ENCODE measurements at regions not wholly inside any gene's neighbourhood (a gene's known extent, or its start where the extent isn't known, plus 50 kb on each side); places are given as distances from the start of the nearest gene placed in this dataset.

- Histone ChIP-seq H3K9me3 (no peaks in the 10 kb centered on the region), H3K4me3 (ENCODE audit: low read depth in 2 of 2, low read length in 1 of 2) (no peak overlapping the region), H3K9ac (peak overlapping the region; percentile 71), H3F3A (replicated peaks; ENCODE audit: insufficient read depth) (peaks cover 26% of the 10 kb centered on the region), H3K9me2 (no peaks in the 10 kb centered on the region), H3K27ac (ENCODE audit: low read depth in 2 of 2, low read length in 1 of 2) (peak overlapping the region; percentile 65 to 99; a peak in 3 of 4 replicates), H3K36me3 (replicated peaks in 1 of 2; ENCODE audit: control insufficient read depth in 1 of 2, insufficient read depth in 2 of 2, low read length in 1 of 2) (no peaks in the 10 kb centered on the region), H3K79me2 (ENCODE audit: insufficient read depth) (no peaks in the 10 kb centered on the region), H3K4me1 (ENCODE audit: control insufficient read depth in 1 of 2, insufficient read depth in 2 of 2, low read depth in 1 of 2, low read length in 1 of 2) (peaks cover 0 to 19% of the 10 kb centered on the region in 2 experiments; a peak in 3 of 4 replicates), H2AFZ (ENCODE audit: low read depth) (peak overlapping the region; percentile 37; the same call in 1 of the 2 replicates), H3K4me2 (peak overlapping the region; percentile 64; the same call in 1 of the 2 replicates), H3K27me3 (ENCODE audit: insufficient read depth) (no peaks in the 10 kb centered on the region), H4K20me1 (ENCODE audit: insufficient read depth) (no peaks in the 10 kb centered on the region)
- POLR2A ChIA-PET: no interaction called here
- CTCF ChIA-PET: interaction anchor here (0.9 to 1.2 kb wide), 2 partner anchors 9 to 13 kb away, joined by 3 to 4 read pairs; no protein-coding TSS in a partner anchor
- TF ChIP-seq PBX3 (IDR thresholded peaks at IDR 0.05) (no peak), TEAD4 (IDR thresholded peaks at IDR 0.05; ENCODE audit: borderline replicate concordance, insufficient read depth) (no peak), GATA2 (CRISPR knock-in tag; IDR thresholded peaks at IDR 0.05) (no peak), EZH2phosphoT487 (IDR thresholded peaks at IDR 0.05; ENCODE audit: borderline replicate concordance, low read depth) (no peak), USF2 (IDR thresholded peaks at IDR 0.05; ENCODE audit: borderline replicate concordance, low read depth, low read length) (no peak), MAX (IDR thresholded peaks at IDR 0.05; ENCODE audit: low read depth) (no peak), USF1 (IDR thresholded peaks at IDR 0.05; ENCODE audit: borderline replicate concordance, low read depth) (no peak), GABPA (IDR thresholded peaks at IDR 0.05; ENCODE audit: low read depth) (no peak), JUND (IDR thresholded peaks at IDR 0.05) (no peak), SMC3 (IDR thresholded peaks at IDR 0.05; ENCODE audit: low read depth, low read length) (no peak), FOSL2 (IDR thresholded peaks at IDR 0.05; ENCODE audit: borderline replicate concordance, low read depth) (no peak)
- DNase-seq: no peak
- 74% methylated on average over 8 of the region's 9 CpGs for WGBS (ENCODE audit: low lambda C conversion rate)
These were observed 86.7 kb upstream of the NEDD9 start for GRCh38 chr6:11318835-11319813.
